Neural progenitor cell (in vitro differentiated cells): ENCODE measurements at regions not wholly inside any gene's neighbourhood (a gene's known extent, or its start where the extent isn't known, plus 50 kb on each side); places are given as distances from the start of the nearest gene placed in this dataset.

Experiments
- EZH2 ChIP-seq: fragments of 200-600 bp; sonication (generic); IDR thresholded peaks from 2 replicates; pipeline ENCODE4 v1.6.1; 2017; ENCODE audit warnings: antibody characterized with exemption, mild to moderate bottlenecking, moderate library complexity
- EZH2phosphoT487 ChIP-seq: fragments of 200-600 bp; sonication (generic); IDR thresholded peaks from 2 replicates; pipeline ENCODE4 v1.6.1; 2017; ENCODE audit warnings: antibody characterized with exemption
- TF ChIP-seq, protein P1 (sequence below): fragments of 200-600 bp; sonication (generic); IDR thresholded peaks from 2 replicates; pipeline ENCODE4 v1.5.1; 2017; ENCODE audit warnings: antibody characterized with exemption, mild to moderate bottlenecking

DNA sequence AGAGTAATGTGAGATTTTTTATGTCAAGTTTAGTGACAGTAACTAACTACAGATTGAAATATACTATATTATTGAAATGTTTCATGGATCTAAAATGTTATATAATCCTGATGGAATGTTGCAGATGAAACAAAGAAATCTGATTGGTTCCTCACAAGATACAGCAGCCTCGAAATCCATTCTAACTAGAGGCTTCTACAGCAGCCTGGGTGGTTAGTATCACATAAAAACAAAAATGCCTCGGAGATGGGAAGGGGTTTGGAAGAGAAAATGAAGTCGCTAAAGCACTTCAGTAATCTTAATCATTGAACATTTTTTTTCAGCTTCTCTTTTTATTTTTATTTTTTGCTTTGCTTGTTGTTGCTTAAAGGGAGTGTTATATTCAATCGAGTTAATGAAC is 75.2 kb downstream of the TANC2 start:
- TF ChIP-seq EZH2 (no peak), EZH2phosphoT487 (no peak)
- TF ChIP-seq, protein P1, sequence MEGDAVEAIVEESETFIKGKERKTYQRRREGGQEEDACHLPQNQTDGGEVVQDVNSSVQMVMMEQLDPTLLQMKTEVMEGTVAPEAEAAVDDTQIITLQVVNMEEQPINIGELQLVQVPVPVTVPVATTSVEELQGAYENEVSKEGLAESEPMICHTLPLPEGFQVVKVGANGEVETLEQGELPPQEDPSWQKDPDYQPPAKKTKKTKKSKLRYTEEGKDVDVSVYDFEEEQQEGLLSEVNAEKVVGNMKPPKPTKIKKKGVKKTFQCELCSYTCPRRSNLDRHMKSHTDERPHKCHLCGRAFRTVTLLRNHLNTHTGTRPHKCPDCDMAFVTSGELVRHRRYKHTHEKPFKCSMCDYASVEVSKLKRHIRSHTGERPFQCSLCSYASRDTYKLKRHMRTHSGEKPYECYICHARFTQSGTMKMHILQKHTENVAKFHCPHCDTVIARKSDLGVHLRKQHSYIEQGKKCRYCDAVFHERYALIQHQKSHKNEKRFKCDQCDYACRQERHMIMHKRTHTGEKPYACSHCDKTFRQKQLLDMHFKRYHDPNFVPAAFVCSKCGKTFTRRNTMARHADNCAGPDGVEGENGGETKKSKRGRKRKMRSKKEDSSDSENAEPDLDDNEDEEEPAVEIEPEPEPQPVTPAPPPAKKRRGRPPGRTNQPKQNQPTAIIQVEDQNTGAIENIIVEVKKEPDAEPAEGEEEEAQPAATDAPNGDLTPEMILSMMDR, result no peak
